GM18502 (cell line): ENCODE measurements at regions not wholly inside any gene's neighbourhood (a gene's known extent, or its start where the extent isn't known, plus 50 kb on each side); places are given as distances from the start of the nearest gene placed in this dataset.

Source experiments
- ATAC-seq: cut with Tn5 transposase; IDR thresholded peaks from one replicate; pipeline ENCODE4 v1.9.1; 2021; ENCODE audit warnings: mild to moderate bottlenecking; ENCODE audit not compliant: unreplicated experiment, poor library complexity

GRCh38 chr3:106014971-106015370, 146.2 kb upstream of the CBLB start:
- ATAC-seq = no peak

GRCh38 chr3:106018102-106018501, 149.3 kb upstream of the CBLB start:
- ATAC-seq = no peak

- no peak for ATAC-seq
Observed at GRCh38 chr3:106018929-106019550, 150.2 kb upstream of the CBLB start.

GRCh38 chr3:106022913-106023312, 154.1 kb upstream of the CBLB start:
- ATAC-seq = no peak

GRCh38 chr3:106025151-106025722, 156.4 kb upstream of the CBLB start:
- ATAC-seq = no peak

- no peak for ATAC-seq
Observed at GRCh38 chr3:106029954-106030626, 161.3 kb upstream of the CBLB start.

- ATAC-seq = no peak
Observed at GRCh38 chr3:106030627-106030963, 161.8 kb upstream of the CBLB start.

GRCh38 chr3:106032479-106032878, 163.7 kb upstream of the CBLB start:
- no peak for ATAC-seq

GRCh38 chr3:106033654-106034053, 164.8 kb upstream of the CBLB start:
- no peak for ATAC-seq

- ATAC-seq = no peak
Observed at GRCh38 chr3:106034313-106034712, 165.5 kb upstream of the CBLB start.

- no peak for ATAC-seq
Observed at GRCh38 chr3:106035619-106036018, 166.8 kb upstream of the CBLB start.

GRCh38 chr3:106036696-106037095, 167.9 kb upstream of the CBLB start:
- no peak for ATAC-seq

GRCh38 chr3:106047221-106047620, 178.4 kb upstream of the CBLB start:
- no peak for ATAC-seq

GRCh38 chr3:106048946-106049481, 180.2 kb upstream of the CBLB start:
- no peak for ATAC-seq

GRCh38 chr3:106049821-106050220, 181.0 kb upstream of the CBLB start:
- no peak for ATAC-seq

- no peak for ATAC-seq
Observed at GRCh38 chr3:106056931-106057330, 188.1 kb upstream of the CBLB start.

GRCh38 chr3:106058475-106058874, 189.7 kb upstream of the CBLB start:
- ATAC-seq = no peak

GRCh38 chr3:106059953-106060517, 191.2 kb upstream of the CBLB start:
- ATAC-seq = no peak

- no peak for ATAC-seq
Observed at GRCh38 chr3:106063909-106064308, 195.1 kb upstream of the CBLB start.

- no peak for ATAC-seq
Observed at GRCh38 chr3:106065831-106066230, 197.0 kb upstream of the CBLB start.

GRCh38 chr3:106067711-106068110, 198.9 kb upstream of the CBLB start:
- ATAC-seq = peak; percentile 82
